ENCODE measurements at regions not wholly inside any gene's neighbourhood (a gene's known extent, or its start where the extent isn't known, plus 50 kb on each side); places are given as distances from the start of the nearest gene placed in this dataset.

DNA sequence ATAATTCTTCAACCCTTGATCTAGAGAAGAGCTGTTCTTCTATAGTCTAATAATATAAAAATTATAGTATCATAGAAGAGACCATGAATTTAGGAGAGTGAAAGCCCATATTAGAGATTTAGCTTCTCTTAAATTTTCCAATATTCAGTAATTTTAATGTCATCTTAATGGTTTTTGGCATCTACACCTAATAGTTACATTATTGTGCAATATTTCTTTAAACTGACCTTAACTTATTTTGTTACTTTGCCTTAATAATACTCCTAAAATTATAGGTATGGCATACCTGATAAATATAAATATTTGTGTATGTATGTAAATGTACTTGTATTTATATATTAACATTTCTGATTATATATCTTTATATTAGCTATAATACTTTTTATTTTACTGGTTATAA is 78.0 kb upstream of the CWC22 start:
- DNase-seq, result no peak
- Histone ChIP-seq H3K27ac (ENCODE audit: low read length) (no peak overlapping the region), H3K36me3 (ENCODE audit: control insufficient read depth, insufficient read depth, low read length) (no peaks in the 10 kb centered on the region), H3K4me1 (ENCODE audit: control insufficient read depth, insufficient read depth, low read length) (no peaks in the 10 kb centered on the region), H3K27me3 (ENCODE audit: control insufficient read depth, insufficient read depth, low read length) (no peaks in the 10 kb centered on the region), H3K9me3 (replicated peaks; ENCODE audit: control insufficient read depth, low read depth, low read length) (peaks cover 8% of the 10 kb centered on the region), H3K4me3 (ENCODE audit: low read length) (no peak overlapping the region)

DNA sequence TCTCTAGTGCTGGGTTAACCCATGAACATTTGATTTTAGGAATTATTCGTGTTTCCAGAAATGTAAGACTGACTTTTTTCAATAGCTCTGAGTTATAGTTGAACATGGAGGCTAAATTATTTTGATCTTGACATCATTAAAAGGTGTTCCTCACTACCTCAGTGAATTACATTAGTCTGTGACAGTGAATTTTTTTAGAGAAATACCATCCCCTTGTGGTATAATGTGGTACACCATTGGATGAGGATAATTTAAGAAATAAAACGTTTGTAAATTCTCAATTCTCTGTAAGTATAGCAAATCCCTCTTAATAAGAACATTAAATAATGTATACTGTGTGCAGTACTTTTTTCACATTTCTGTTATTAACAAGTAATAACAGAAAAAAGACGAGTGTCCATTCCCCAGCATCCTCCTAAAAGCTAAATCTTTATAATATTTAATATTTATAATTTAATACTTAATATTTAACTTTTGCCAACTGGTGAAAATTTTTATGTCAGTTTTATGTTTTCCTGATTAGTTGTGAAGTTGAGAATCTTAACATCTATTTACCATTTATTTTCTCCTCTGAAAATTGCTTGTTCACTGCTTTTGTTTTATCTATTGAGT is 70.3 kb upstream of the CWC22 start:
- H3K4me1 ChIP-seq (ENCODE audit: control insufficient read depth, insufficient read depth, low read length), result no peaks in the 10 kb centered on the region
- WGBS (ENCODE audit: insufficient coverage), result no CpG with 5 or more reads among the region's 3 CpGs
- H3K4me3 ChIP-seq (ENCODE audit: low read length), result no peak overlapping the region
- no peaks in the 10 kb centered on the region for H3K27me3 ChIP-seq (ENCODE audit: control insufficient read depth, insufficient read depth, low read length)
- no peak overlapping the region for H3K27ac ChIP-seq (ENCODE audit: low read length)
- H3K9me3 ChIP-seq (replicated peaks; ENCODE audit: control insufficient read depth, low read depth, low read length), result peaks cover 5% of the 10 kb centered on the region
- H3K36me3 ChIP-seq (ENCODE audit: control insufficient read depth, insufficient read depth, low read length), result no peaks in the 10 kb centered on the region
- no peak for DNase-seq

DNA sequence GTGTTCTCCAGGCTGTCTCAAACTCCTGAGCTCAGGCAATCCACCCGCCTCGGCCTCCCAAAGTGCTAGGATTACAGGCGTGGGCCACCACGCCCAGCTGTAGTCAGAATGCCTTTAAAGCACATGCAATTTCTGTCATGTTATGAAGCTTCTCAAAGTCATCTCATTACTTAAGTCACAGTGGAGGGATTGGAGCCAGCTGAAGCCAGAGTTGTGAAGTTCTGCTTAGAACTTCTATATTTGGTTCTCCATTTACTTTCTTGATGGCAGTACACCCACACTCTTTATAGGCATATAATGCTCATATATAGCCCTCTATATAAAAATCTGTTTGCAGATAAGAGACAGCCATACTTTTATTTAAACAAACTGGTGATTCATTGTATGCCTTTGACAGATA is 68.8 kb upstream of the CWC22 start:
- Histone ChIP-seq H3K27ac (ENCODE audit: low read length) (no peak overlapping the region), H3K27me3 (ENCODE audit: control insufficient read depth, insufficient read depth, low read length) (no peaks in the 10 kb centered on the region), H3K36me3 (ENCODE audit: control insufficient read depth, insufficient read depth, low read length) (no peaks in the 10 kb centered on the region), H3K4me3 (ENCODE audit: low read length) (no peak overlapping the region), H3K4me1 (ENCODE audit: control insufficient read depth, insufficient read depth, low read length) (no peaks in the 10 kb centered on the region), H3K9me3 (replicated peaks; ENCODE audit: control insufficient read depth, low read depth, low read length) (peaks cover 2% of the 10 kb centered on the region)
- no peak for DNase-seq
- 92% methylated on average over 3 of the region's 4 CpGs for WGBS (ENCODE audit: insufficient coverage)

DNA sequence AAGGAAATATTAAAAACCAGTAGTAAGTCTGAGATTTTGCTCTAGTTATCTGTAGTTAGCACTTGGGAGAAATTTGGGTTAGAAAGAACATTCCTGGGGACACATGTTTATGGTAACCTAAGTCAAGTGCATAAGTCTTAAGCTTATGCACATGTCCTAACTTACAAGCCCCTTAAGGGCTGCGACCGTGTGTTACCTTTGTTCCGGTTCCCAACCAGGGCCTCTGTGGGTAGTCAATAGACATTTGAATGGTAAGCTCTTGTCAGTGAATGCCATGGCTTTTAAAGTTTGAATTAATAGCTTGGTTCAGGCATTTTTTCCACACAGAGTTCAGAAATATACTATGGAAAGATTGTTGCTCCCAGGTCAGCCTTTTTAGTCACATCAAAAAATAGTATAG is 64.7 kb upstream of the CWC22 start:
- Histone ChIP-seq H3K27me3 (ENCODE audit: control insufficient read depth, insufficient read depth, low read length) (no peaks in the 10 kb centered on the region), H3K4me3 (ENCODE audit: low read length) (no peak overlapping the region), H3K36me3 (ENCODE audit: control insufficient read depth, insufficient read depth, low read length) (no peaks in the 10 kb centered on the region), H3K4me1 (ENCODE audit: control insufficient read depth, insufficient read depth, low read length) (no peaks in the 10 kb centered on the region), H3K9me3 (replicated peaks; ENCODE audit: control insufficient read depth, low read depth, low read length) (peaks cover 3% of the 10 kb centered on the region), H3K27ac (ENCODE audit: low read length) (no peak overlapping the region)
- WGBS (ENCODE audit: insufficient coverage), result no CpG with 5 or more reads among the region's 3 CpGs
- no peak for DNase-seq

DNA sequence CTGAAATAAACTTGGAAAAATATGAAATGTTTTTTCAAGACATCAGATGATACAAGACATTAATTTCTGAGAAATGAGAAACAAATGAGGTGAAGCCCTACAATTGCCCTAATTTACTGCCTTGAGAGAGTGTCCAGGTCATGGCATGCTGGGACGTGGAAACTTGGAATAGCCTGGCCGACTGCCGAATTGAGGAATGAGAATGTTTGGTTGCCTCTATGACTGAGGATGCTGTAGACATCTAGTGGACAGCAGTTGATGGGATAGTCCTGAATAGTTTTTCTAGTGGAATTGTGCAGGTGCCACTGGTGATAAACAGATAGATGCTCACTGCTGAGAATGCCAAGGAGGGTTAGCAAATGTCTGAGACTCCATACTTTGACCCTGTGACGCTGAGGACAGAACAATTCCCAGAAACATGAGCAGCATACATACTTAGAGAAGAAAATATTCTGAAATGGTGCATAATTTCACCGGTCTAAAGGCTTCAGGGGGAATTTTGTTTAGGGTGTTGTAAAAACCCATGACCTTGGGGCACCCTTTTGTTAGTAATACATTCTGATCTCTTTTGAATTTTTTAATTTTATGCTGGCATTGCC is 56.5 kb upstream of the CWC22 start:
- H3K27ac ChIP-seq (ENCODE audit: low read length), result no peak overlapping the region
- H3K4me1 ChIP-seq (ENCODE audit: control insufficient read depth, insufficient read depth, low read length), result peaks cover 3% of the 10 kb centered on the region
- no peak overlapping the region for H3K4me3 ChIP-seq (ENCODE audit: low read length)
- WGBS (ENCODE audit: insufficient coverage), result 74% methylated on average over 4 of the region's 5 CpGs
- DNase-seq, result no peak
- no peaks in the 10 kb centered on the region for H3K27me3 ChIP-seq (ENCODE audit: control insufficient read depth, insufficient read depth, low read length)
- H3K36me3 ChIP-seq (ENCODE audit: control insufficient read depth, insufficient read depth, low read length), result no peaks in the 10 kb centered on the region
- H3K9me3 ChIP-seq (replicated peaks; ENCODE audit: control insufficient read depth, low read depth, low read length), result no peaks in the 10 kb centered on the region

DNA sequence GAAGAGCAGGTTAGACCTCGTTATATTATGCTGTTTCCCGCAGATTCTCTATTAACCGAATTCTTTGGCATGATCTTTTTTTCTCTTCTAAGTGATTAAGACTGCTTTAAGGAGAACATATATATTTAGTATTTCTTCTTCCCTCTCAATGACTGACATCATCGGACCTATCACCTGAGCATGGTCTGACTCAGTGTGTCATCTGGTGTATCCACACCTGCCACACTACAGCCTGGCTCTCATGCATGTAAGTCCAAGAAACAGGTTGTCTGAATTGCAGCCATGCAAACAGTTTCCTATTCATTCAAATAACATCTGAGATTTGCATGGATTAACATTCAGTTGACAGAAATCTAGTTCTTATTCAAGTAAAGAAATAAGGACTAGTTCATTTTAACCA is 55.1 kb upstream of the CWC22 start:
- no peak overlapping the region for H3K27ac ChIP-seq (ENCODE audit: low read length)
- H3K36me3 ChIP-seq (ENCODE audit: control insufficient read depth, insufficient read depth, low read length), result no peaks in the 10 kb centered on the region
- no peak for DNase-seq
- no peak overlapping the region for H3K4me3 ChIP-seq (ENCODE audit: low read length)
- H3K9me3 ChIP-seq (replicated peaks; ENCODE audit: control insufficient read depth, low read depth, low read length), result no peaks in the 10 kb centered on the region
- peaks cover 3% of the 10 kb centered on the region for H3K4me1 ChIP-seq (ENCODE audit: control insufficient read depth, insufficient read depth, low read length)
- WGBS (ENCODE audit: insufficient coverage), result no CpG with 5 or more reads among the region's 4 CpGs
- no peaks in the 10 kb centered on the region for H3K27me3 ChIP-seq (ENCODE audit: control insufficient read depth, insufficient read depth, low read length)

DNA sequence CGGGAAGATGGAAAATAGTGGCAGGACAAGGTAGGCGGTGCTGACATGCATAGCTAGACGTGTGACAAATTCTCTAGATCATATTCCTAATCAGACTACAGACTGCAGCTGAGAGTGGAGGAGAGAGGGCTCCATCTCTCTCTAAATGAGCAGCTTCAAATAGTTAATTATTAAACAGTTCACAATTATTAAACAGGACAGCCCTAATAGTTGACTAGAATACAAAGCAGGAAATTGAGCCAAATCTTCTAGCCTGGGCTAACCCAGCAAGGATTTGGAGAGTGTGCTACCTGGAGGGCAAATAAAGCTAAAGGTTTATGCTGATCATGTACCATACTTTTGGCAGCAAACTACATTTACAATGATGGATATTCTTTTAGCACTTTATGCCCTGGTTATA is 54.4 kb upstream of the CWC22 start:
- WGBS (ENCODE audit: insufficient coverage), result no CpG with 5 or more reads among the region's 3 CpGs
- no peak for DNase-seq
- Histone ChIP-seq H3K27ac (ENCODE audit: low read length) (no peak overlapping the region), H3K27me3 (ENCODE audit: control insufficient read depth, insufficient read depth, low read length) (no peaks in the 10 kb centered on the region), H3K36me3 (ENCODE audit: control insufficient read depth, insufficient read depth, low read length) (no peaks in the 10 kb centered on the region), H3K4me3 (ENCODE audit: low read length) (no peak overlapping the region), H3K9me3 (replicated peaks; ENCODE audit: control insufficient read depth, low read depth, low read length) (no peaks in the 10 kb centered on the region), H3K4me1 (ENCODE audit: control insufficient read depth, insufficient read depth, low read length) (peaks cover 3% of the 10 kb centered on the region)

DNA sequence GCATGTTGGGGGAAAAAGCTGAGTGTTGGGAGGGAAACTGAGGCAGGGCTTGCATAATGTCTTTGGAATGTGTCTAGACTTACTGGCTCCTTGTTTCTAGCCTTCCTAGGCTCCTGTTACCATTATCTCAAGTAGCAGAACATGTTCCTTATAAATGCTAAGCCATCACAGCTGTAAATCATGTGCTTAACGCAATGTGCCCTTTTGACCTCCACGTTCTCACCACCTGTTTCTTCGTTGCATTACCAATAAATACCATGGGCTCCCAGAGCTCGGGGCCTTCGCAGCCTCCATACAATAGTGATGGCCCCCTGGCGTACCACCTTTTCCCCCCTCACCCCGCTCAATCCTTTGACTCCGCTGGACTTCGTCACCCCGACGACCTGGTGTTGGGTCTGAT is 54.0 kb upstream of the CWC22 start:
- Histone ChIP-seq H3K27ac (ENCODE audit: low read length) (no peak overlapping the region), H3K36me3 (ENCODE audit: control insufficient read depth, insufficient read depth, low read length) (no peaks in the 10 kb centered on the region), H3K4me3 (ENCODE audit: low read length) (no peak overlapping the region), H3K9me3 (replicated peaks; ENCODE audit: control insufficient read depth, low read depth, low read length) (no peaks in the 10 kb centered on the region), H3K27me3 (ENCODE audit: control insufficient read depth, insufficient read depth, low read length) (no peaks in the 10 kb centered on the region), H3K4me1 (ENCODE audit: control insufficient read depth, insufficient read depth, low read length) (peaks cover 3% of the 10 kb centered on the region)
- no peak for DNase-seq
- 36% methylated on average over 9 of the region's 11 CpGs for WGBS (ENCODE audit: insufficient coverage)

DNA sequence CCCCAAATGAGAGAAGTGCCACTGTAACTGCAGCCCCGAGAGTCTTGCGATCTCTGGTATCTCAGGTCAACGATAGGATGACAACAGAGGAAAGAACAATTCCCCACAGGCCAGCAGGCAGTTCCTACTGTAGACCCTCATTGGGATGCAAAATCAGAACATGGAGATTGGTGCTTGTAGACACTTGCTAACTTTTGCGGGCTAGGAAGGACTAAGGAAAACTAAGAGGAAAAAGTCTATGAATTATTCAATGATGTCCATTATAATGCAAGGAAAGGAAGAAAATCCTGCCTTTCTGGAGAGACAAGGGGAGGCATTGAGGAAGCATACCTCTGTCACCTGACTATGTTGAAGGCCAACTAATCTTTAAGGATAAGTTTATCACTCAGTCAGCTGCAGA is 51.9 kb upstream of the CWC22 start:
- peaks cover 3% of the 10 kb centered on the region for H3K4me1 ChIP-seq (ENCODE audit: control insufficient read depth, insufficient read depth, low read length)
- H3K36me3 ChIP-seq (ENCODE audit: control insufficient read depth, insufficient read depth, low read length), result no peaks in the 10 kb centered on the region
- no peaks in the 10 kb centered on the region for H3K27me3 ChIP-seq (ENCODE audit: control insufficient read depth, insufficient read depth, low read length)
- no peaks in the 10 kb centered on the region for H3K9me3 ChIP-seq (replicated peaks; ENCODE audit: control insufficient read depth, low read depth, low read length)
- DNase-seq, result no peak
- H3K27ac ChIP-seq (ENCODE audit: low read length), result no peak overlapping the region
- no peak overlapping the region for H3K4me3 ChIP-seq (ENCODE audit: low read length)
- WGBS (ENCODE audit: insufficient coverage), result 33% methylated on average over 1 of the region's 4 CpGs

DNA sequence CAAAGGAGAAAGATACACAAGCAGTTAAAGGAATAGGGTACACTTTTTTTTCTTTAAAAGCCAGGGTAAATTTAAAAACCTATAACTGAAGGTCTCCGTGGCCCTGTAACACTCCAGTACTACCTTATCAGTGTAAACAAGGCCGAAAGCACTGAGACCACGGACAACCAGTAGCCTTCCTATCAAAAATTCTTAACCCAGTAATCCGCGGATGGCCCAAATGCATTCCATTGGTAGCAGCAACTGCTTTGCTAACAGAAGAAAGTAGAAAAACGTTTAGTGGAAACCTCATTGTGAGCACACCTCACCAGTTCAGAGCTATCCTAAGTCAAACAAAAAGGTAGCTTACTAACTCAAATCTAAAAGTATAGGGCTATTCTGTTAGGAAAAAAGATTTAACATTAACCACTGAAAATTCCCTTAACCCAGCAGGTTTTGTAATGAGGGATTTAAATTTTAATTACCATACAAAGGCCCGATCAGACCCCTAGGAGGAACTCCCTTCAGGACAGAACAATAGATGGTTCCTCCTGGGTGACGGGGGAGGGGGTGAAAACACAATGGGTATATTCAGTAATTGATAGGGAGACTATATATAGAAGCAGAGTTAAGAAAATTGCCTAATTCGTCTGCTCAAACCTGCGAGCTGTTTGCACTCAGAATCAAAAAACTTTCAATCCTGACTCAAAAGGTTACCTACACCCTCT is 50.8 kb upstream of the CWC22 start:
- no peaks in the 10 kb centered on the region for H3K36me3 ChIP-seq (ENCODE audit: control insufficient read depth, insufficient read depth, low read length)
- DNase-seq, result no peak
- WGBS (ENCODE audit: insufficient coverage), result no CpG with 5 or more reads among the region's 10 CpGs
- H3K27me3 ChIP-seq (ENCODE audit: control insufficient read depth, insufficient read depth, low read length), result no peaks in the 10 kb centered on the region
- no peak overlapping the region for H3K4me3 ChIP-seq (ENCODE audit: low read length)
- no peak overlapping the region for H3K27ac ChIP-seq (ENCODE audit: low read length)
- no peaks in the 10 kb centered on the region for H3K9me3 ChIP-seq (replicated peaks; ENCODE audit: control insufficient read depth, low read depth, low read length)
- H3K4me1 ChIP-seq (ENCODE audit: control insufficient read depth, insufficient read depth, low read length), result peaks cover 3% of the 10 kb centered on the region
